ENCODE measurements at regions not wholly inside any gene's neighbourhood (a gene's known extent, or its start where the extent isn't known, plus 50 kb on each side); places are given as distances from the start of the nearest gene placed in this dataset.

DNA sequence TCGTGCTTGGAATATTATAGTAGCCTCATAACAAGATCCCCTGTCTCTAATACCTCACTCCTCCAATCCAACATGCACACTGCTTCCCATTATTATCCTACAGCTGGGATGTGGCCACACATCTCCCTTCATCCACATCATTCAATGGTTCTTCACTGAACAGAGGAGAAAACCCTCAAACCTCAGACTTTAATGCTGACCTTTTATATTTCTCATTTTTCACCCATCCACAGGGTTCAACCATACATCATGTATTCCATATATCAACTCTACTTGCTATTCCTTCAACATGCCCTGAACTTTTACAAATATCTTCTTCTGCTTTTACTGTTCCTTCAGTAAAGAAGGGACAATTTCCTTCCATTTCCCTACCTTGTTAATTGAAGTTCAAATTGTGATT lies 396.8 kb downstream of the TLE4 start:
- DNase-seq: no peak

DNA sequence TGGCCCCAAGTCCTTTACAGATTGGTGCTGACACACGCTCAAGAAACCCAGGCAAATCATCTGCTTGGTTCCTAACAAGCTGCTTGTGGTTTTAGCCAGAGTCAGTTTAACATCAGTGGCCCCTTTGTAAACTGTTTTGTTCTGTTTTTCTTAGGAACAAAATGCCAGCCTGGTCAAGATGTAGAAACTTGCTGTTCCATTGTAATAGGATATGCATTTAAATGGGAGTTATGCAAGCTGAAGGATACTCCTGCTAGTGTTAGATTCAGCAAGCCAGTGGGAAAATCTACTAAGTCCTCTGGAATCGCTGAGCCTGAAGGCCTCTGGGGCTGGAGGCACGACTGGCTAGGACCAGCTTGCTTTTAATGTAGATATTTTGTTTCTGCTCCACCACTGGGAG lies 391.1 kb downstream of the TLE4 start:
- DNase-seq: no peak

DNA sequence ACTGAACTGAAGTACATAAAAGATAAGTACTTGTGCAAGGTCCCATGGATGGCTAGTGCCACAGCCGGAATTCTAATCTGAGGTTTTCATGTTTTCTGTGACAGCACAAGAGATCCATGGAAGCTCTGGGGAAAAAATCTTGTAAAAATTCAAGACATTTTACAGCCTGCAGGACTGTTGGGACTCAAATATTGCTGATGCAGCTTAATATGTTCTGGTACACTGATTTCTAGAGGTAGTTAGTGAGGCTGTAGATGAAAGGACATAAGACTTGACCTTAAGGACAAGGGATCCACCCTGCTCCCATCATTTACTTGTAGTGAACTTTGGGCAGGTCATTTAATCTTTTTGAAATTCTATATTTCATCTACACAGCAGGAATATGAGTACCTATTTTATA lies 390.4 kb downstream of the TLE4 start:
- no peak for DNase-seq

DNA sequence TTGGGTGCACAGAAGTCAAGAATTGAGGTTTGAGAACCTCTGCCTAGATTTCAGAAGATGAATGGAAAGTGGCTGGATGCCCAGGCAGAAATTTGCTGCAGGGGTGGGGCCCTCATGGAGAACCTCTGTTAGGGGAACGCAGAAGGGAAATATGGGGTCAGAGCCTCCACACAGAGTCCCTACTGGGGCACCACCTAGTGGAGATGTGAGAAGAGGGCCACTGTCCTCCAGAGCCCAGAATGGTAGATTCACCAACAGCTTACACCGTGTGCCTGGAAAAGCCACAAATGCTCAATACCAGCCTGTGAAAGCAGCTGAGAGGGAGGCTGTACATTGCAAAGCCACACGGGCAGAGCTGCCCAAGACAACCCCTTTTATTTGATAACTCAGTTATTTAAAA lies 383.5 kb downstream of the TLE4 start:
- DNase-seq: no peak

DNA sequence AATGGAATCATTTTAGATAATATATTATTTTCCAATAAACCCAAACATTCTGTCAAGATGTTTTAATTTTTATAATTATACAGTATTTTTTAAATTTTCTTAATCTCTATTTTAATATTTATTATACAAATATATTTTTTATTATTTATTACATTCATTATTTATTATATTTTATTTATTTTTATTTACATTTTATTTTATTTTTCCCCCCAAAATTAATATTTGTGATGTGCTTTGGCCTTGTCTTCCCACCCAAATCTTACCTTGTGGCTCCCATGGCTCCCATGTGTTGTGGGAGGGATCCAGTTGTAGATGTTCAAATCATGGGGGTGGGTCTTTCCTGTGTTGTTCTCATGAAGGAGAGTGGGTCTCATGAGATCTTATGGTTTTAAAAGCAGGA lies 382.1 kb downstream of the TLE4 start:
- no peak for DNase-seq

DNA sequence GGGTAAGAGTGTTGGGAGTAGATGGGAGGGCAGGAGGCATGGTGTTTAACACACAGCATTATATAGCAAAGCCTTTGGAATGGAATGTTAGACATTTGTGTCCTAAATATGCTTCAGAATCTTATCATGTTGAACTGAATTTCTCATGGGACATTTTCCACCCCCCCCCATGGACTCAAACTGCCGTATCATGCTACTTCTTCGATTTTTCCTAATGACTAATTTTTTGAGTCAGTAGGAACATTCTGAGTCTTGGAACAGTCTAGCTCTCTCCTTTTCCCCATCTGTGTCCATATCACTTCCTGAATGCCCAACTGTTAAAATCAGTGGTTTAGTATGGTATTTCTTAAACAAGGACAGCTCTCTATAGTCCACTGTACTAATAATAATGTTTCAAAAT lies 380.6 kb downstream of the TLE4 start:
- no peak for DNase-seq

DNA sequence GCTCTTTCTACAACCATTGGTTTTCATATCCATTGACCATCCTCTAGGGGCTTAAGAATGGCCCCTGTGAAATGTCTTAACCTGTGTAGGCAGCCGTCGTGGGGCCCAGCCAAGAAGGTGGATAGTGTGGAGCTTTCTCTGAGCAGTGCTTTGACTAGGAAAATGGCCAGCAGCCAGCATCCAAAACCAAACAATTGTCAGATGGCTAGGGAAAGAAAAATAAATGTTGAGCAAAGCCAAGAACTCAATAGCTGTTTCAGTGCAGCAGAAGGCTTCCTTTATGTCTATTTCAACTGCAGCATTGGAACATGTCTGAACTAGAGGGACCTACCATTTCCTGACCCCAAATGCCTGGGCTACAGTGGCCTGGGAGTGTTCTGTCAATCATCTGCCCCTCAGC lies 374.9 kb downstream of the TLE4 start:
- DNase-seq: no peak

DNA sequence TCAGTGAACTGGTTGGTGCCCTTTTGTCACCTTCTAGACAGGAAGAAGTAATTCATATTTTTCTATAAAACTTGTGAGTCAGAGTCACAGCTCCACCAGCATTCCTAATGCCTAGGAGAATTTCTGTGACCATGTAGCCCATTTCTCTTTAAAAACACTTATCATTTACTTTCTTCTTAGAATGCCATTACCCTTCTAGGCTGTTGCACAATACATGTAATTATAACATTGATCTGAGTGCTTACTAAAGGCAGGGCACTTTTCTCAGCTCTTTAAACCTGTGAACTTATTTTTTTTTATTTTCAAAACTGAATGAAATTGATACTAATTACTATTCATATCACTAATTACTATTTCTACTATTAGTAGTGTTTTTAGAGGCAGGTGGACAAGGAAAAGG lies 373.7 kb downstream of the TLE4 start:
- no peak for DNase-seq

DNA sequence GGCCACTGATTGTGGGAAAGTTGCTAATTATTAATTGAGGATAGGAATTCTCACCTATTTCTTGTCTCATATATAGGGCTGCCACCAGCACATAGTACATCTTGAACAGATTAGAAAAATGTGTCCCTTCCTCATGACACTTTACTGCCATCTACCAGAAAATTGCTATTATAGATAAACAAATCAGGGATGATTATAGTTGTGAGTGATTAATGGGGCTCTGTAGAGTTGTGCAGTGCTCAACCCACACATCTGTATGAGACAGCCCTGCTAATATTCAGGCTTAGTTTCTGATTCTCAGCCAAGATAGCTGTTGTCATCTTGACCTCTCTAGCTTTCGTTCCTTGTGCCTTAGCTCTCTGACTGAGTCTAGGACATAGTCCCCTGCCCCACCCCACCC lies 373.3 kb downstream of the TLE4 start:
- no peak for DNase-seq

DNA sequence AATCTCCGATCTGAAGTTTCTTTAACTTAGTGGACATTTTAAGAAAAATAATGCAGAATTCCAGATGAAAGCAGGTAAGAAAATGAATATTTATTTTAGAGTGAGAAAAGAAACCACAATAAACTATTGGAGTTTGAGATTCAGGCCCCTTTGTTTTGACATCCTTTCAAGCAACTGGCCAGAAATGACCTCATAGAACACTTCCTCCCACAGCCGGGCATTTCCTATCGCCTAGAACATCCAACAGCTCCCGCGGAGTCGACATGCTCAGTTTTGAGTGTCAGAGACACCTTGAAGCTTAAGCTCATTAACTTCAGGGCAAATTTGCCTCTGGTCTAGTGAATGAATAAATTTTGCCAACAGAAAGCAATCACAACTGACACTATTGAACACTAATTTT lies 369.2 kb downstream of the TLE4 start:
- DNase-seq: no peak

DNA sequence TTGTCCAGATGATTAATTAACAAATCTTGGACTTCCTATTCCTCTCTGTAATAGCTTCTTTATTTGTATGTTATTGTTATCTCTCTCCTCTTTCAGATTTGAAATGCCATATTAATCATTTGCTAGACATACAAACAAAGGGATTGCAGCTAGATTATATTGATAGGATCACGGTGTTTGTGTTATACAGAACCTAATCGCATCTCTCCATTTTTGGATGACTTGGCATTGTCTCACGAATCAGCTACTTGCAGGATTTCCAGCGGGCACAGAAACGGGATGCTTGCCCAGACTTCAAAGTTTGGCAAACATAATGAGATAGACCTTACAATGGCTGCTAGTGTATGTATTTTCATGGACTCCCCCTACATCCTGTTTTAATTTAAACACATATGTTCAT lies 368.1 kb downstream of the TLE4 start:
- DNase-seq: no peak

DNA sequence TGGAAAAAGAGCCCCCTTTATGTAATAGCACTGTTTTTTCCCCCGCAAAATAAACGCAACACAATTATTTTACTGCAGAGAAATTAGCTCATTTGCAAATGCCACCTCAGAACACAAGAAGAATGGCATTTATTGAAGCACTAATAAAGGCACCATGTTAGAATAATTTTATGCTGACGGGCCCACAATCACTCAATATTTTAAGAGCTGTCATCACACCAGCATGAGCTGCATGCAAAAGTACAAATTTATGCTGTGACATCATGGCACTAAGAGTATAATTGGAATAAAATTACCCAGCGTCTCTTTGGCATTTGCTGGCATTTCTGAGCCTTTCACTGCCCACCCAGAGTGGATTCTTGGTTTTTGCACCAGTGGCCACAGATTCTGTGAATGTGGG lies 364.6 kb downstream of the TLE4 start:
- no peak for DNase-seq

DNA sequence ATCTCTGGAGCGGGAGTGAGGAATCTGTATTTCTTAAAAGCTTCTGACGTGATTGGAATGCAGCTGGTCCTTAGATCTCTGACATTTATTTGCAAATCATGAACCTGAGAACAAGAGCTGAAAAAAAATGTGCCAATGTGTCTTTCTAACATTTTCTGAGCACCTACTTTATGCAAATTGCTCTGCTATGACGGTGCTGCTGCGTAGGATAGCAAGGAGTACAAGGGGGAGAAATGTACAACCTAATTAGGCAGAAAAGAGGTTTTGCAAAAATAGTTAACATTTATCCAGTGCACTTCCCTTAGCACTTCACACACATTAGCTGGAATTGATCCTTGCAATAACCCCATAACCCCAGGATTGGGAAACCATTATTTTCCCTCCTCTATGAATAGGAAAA lies 357.5 kb downstream of the TLE4 start:
- no peak for DNase-seq

DNA sequence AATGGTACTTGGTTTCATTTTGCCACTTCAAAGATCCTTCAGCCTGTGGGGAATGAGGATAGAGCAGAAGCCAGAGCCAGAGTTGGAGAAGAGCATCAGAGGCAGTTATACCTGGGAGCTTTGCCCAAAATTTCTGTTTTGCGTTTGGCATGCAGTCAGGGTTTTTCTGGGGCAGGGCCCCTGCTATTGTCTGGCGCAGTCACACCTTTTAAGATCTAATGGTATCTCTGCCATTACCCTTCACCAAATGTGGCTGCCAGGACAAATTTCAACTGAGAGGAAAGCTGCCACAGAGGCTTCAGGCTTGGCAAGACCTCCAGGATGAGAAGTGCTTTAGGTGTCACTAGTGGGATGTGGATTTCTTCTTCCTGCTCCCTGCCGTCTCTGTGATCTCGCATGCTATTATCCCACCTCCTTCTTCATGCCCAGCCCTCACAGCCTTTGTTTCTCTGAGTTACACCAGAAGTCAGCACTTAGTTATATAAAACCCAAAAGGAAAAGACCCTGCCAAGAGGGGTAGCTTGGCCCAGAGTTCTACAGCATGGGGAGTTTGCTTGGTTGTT lies 357.0 kb downstream of the TLE4 start:
- no peak for DNase-seq

DNA sequence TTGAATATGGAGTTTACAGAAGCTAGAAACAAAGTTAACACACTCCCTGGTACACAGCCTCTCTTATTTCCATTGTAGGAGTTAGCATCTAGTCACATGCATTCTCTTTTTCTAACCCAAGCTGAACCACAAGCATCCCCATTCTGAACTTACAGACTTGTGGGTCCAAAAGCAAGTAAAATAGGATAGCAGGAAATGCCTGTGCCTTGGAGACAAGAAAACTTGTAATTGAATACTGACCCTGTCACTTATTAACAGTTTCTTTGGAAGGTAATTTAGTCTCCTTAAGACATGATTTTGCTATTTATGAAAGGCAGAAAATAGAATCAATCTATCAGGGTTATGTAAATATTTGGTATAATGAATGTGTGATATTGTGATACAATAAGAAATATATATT lies 353.6 kb downstream of the TLE4 start:
- no peak for DNase-seq

DNA sequence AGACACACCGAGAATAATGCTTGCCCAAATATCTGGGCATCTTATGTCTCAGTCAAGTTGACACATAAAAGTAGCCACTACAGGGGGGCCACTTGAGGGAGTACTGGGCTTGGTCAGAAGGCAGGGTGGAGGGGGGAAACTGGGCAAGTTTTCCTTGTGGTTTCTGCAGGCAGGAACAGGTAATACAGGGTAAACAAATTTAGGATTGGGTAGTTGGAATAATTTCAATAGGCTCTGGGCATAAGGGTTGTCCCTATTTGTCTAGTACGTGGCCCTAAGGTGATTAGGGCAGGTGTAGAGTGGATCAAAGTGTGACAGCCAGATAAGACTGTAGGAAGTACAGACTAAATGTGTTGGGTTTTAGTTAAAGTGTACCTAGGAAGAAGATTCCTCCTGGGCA lies 353.1 kb downstream of the TLE4 start:
- DNase-seq: no peak

DNA sequence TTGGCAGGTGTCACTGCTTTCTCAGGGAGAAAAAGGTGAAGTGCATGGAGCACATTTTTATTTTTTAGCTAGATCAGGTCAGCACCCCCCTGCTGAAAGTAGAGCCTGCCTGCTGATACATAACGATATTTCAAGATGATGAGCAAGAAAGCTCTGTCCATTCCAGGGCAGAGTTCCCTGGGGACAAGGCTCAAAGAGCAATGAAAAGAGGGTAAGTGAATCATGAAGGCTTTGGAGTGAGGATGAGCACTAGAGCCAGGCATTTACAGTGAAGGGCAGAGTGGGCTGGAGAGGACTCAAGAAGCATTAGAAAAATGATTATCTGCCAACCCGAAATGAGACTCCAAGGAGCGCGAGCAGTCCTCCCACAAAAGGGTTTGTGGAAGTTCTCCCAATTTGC lies 345.7 kb downstream of the TLE4 start:
- no peak for DNase-seq

DNA sequence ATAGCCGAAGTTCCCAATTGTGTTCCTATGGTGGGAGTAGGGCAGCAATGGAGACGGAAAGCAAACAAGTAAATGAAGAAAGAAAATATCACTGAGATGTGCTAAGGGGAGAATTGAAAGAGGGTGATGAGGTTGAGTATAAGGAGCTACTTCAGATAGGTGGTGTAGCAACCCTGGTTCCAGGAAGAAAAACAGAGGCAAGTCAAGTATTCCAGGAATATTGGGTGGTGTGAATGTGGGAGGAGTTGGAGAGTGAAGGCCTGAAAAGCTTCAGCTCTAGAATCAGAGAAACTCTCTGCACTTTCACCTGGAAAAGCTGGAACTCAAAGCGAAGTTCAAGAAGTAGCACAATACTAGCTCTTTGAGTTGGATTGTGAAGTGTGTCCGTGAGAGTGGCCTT lies 342.1 kb downstream of the TLE4 start:
- no peak for DNase-seq

DNA sequence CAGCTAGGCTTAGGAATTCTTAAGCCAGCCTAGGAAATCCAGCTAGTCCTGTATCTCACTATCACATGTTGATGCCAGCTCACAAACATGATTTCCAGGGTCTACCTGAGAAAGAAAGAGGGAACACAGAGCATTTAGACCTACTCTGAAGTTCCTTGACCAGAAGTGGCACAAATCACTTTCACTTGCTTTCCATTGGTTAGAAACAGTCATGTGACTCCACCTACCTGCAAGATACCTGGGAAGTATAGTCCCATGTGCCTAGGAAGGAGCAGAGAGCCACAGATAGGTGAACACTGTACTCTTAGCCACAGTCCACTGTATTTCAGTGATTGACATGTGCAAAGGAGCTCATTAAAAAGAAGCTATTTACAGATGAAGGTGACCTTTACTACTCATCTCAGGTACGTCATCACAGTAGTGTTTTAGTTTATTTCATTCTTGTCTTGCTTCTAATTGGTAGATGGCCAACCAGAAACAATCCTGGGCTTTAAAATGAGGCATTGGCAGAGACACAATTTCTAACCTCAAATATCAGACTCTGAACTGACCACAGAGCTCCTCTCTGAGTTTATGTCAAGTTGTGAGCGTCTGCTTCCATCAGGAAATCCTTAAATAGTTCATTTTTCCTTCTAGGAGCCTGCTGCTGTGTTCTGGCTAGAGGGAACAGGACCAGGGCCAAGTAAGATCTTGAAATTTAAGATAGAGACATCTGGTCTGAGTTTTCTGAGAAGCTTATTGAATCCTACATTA lies 340.7 kb downstream of the TLE4 start:
- DNase-seq: no peak

DNA sequence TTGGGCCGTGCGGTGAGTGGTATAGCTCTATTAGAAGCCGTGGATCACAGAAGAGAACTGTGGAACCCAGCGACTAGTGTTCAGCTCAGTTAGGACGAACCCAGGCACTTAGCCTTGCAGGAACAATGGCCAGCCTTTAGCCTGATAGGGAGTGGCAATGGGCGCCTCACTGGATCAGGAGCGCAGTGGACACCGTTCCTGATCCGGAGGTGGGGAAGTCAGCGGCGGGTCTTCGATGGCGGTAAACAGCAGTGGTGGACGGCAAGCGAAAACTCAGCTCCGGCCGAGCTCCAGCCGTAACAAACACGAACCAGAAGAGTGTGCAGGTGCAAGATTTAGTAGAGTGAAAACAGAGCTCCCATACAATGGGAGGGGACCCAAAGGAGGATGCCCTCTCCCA lies 340.0 kb downstream of the TLE4 start:
- no peak for DNase-seq

DNA sequence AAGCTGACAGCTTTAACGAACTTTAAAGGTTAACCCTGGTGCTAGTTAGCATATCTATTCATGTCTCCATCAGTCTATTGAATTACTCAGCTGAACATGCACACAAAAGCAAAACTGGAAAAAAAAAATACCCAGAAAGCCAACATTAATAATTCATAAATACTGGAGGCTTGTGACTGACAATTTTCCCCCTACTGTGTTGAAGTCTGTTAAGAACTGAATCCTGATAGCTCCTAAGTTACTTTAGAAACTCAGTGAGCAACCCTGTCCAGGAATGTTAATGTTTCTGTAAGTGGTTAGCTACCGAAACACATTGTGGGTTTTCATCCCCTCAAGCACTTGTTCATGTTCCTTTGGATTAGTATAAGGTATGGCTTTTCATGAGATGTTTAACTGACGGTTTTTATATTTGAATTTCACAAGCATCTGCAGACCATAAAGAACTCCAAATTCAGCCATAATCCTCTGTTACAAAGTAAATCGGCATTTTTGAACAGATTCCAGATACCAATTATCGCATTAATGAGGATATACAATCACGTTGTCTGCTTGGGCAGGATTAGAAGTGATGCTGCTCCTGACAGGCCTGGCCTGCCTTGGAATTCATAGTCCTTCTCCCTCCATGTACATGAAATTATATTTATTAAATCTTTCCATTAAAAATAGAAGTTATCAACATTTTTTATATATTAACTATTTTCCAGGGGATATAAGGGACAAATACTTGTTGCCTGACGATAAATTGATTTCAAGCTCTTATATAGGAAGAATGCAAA lies 331.2 kb downstream of the TLE4 start:
- DNase-seq: no peak

DNA sequence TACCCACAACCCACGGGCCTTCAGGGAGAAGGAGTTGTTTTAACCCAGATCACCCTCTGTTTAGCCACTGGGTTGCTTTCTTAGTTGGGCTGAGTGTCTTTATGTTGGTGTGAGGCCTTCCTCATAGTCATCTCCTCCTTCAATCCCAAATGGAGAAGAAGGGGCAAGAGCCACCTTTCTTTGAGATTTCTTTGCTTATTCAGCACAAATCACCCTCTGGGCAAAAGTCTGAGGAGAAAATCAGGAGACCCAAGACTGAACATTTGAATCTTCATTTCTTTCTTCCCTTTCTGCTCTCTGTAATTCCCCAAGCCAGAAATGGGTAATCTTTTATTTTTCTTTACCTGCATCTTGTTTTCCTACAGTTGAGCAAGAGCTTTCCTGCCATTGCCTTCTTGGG lies 329.0 kb downstream of the TLE4 start:
- no peak for DNase-seq

DNA sequence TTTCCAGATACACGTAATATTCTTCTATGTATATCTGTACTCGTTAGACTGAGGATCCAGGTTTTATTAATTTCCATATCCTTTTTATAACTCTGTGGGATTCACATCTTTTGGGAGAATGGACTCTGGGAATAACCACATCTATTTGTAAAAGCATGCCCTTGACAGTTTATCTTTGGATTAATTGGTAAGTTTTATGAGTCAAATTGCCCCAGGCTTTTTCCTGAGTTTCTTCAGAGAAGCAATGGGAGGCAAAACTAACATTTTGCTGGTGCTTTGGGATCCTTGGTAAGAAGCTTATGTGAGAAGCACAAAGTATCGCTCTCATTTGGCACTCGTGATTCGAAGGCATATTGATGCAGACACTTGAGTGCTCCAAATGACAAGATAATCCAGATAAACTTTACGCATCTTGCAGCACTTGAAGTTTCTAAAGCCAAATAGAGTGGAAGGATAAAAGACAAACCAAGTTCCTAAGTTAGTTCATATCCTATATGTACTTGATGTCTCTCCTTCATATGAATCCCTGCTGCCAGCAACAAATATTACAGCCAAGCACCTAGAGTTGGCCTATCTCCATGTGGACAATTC lies 324.7 kb downstream of the TLE4 start:
- DNase-seq: no peak

DNA sequence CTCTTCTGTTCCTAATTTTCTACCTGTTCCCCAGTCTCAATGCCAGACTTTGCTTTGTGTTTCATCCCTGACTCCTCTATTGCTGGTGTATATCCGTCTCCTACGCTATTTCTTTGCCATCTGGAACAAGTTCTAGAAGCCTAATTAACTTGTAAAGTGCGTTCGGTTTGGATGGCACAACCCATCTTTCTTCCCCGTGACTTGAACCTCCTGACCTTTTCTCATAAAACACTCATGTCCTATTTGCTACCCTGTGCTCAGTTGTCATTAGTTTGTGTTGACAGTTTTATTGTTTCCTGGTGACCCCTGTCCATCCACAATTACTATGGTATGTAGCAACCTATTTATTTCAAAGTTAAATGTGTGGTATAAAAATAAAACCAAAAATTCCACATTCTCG lies 323.5 kb downstream of the TLE4 start:
- DNase-seq: no peak

Data from activated effector memory CD4-positive, alpha-beta T cell treated with anti-CD3 and anti-CD28 coated beads, Interleukin-2, amount 50 U/mL, for 16 hours (primary cell).